Panc1 (cell line): ENCODE measurements at regions not wholly inside any gene's neighbourhood (a gene's known extent, or its start where the extent isn't known, plus 50 kb on each side); places are given as distances from the start of the nearest gene placed in this dataset.

ENCODE experiments used
- ATAC-seq: fragments of 200-7000 bp; cut with Tn5 transposase; 2 replicates; pipeline ENCODE4 v1.9.1; 2020; ENCODE audit warnings: mild to moderate bottlenecking, moderate library complexity
- BruUV-seq: library from RNA; stranded (reverse); fragments of 400-500 nt; replicated peaks from 2 replicates; lab custom pipeline; 2021; lab: Mats Ljungman, UMichigan
- CTCF ChIA-PET: fragments of 300-600 bp; sonication (Branson Sonifier 250); formaldehyde crosslinking; loops from one replicate; lab custom pipeline; 2022; ENCODE audit warnings: antibody characterized with exemption; lab: Charles Lee
- POLR2A ChIA-PET: fragments of 300-600 bp; sonication (Branson Sonifier 250); formaldehyde crosslinking; loops from one replicate; lab custom pipeline; 2022; ENCODE audit warnings: antibody characterized with exemption; lab: Charles Lee
- DNase-seq: peaks from one replicate; pipeline ENCODE4 v3.0.0-alpha.2; 2010; ENCODE audit warnings: low read depth, low spot score
- H3K27ac ChIP-seq: 2 replicates; pipeline ENCODE4 v1.5.1; 2011; ENCODE audit warnings: mild to moderate bottlenecking, low read length, inconsistent platforms
- H3K27me3 ChIP-seq: fragments of 200-500 bp; sonication (Bioruptor generic); 2 replicates; pipeline ENCODE4 v1.6.0; 2014; ENCODE audit warnings: low read length, inconsistent platforms; ENCODE audit not compliant: control insufficient read depth, insufficient read depth
- H3K36me3 ChIP-seq: fragments of 200-500 bp; sonication (Bioruptor generic); 2 replicates; pipeline ENCODE4 v1.5.1; 2014; ENCODE audit warnings: inconsistent platforms, mild to moderate bottlenecking, low read length, moderate library complexity; ENCODE audit not compliant: control insufficient read depth, insufficient read depth
- H3K4me1 ChIP-seq: 2 replicates; pipeline ENCODE4 v1.5.1; 2011; ENCODE audit warnings: inconsistent platforms, mild to moderate bottlenecking, low read length, moderate library complexity; ENCODE audit not compliant: control insufficient read depth, insufficient read depth
- H3K4me3 ChIP-seq, 2 experiments: 2 replicates each; pipeline ENCODE4 v1.5.1; 2011 to 2012; ENCODE audit warnings: low read depth in 2 of 2, low read length in 2 of 2, mild to moderate bottlenecking in 2 of 2, inconsistent platforms in 1 of 2, moderate library complexity in 1 of 2
- H3K9me3 ChIP-seq: fragments of 200-500 bp; sonication (Bioruptor generic); 2 replicates; pipeline ENCODE4 v1.5.1; 2014; ENCODE audit warnings: low read depth, mild to moderate bottlenecking, inconsistent platforms, low read length, moderate library complexity; ENCODE audit not compliant: control insufficient read depth, insufficient read depth
- POLR2AphosphoS5 ChIP-seq: IDR thresholded peaks from 2 replicates; pipeline ENCODE4 v1.6.1; 2012; ENCODE audit warnings: mild to moderate bottlenecking, low read depth, low read length, moderate library complexity
- SIN3A ChIP-seq: IDR thresholded peaks from 2 replicates; pipeline ENCODE4 v1.6.1; 2012; ENCODE audit warnings: low read depth, mild to moderate bottlenecking, low read length, moderate library complexity, borderline replicate concordance; ENCODE audit not compliant: insufficient read depth
- TCF7L2 ChIP-seq: IDR thresholded peaks from 2 replicates; pipeline ENCODE4 v1.6.1; 2011; ENCODE audit warnings: mild to moderate bottlenecking, low read depth, low read length, inconsistent platforms
- in situ Hi-C: cut with HindIII; loops from 2 replicates; pipeline ENCODE4 v1.10.0; 2016; ENCODE audit warnings: low sequenced_read_pairs, low pct_unique_long_range_greater_than_20kb
- intact Hi-C: fragments of 100-400 bp; cut with micrococcal nuclease; formaldehyde crosslinking; loops from one replicate; pipeline ENCODE4 v1.10.0; 2022; ENCODE audit not compliant: unreplicated experiment
- TF ChIP-seq, protein P1 (sequence below), 2 experiments: IDR thresholded peaks; 2 replicates each; pipeline ENCODE4 v1.6.1; 2011 to 2012; ENCODE audit warnings: low read depth in 2 of 2, control low read depth in 1 of 2, low read length in 1 of 2, mild to moderate bottlenecking in 1 of 2, moderate library complexity in 1 of 2; ENCODE audit not compliant: insufficient read depth in 1 of 2
- TF ChIP-seq, protein P2 (sequence below): fragments of 450-650 bp; IDR thresholded peaks from 2 replicates; pipeline ENCODE4 v1.5.1; 2017; ENCODE audit warnings: mild to moderate bottlenecking

DNA sequence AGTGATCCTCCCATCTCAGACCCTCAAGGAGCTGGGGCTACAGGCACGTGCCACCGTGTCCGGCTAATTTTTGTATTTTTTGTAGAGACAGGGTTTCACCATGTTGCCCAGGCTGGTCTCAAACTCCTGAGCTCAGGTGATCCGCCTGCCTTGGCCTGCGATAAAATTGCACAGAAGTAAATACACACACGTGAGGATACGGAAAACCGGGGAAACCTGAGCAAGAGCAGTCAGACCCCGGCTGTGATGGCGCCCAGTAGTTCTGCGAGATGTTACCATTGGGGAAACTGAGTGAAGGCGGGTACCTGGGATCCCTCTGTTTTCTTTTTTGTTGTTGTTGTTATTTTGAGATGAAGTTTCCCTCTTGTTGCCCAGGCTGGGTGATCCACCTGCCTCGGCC is 114.9 kb downstream of the C9orf50 start:
- POLR2A ChIA-PET, result interaction anchor here (0.6 kb wide), 1 partner anchor 38 kb away, joined by 3 read pairs; no protein-coding TSS in a partner anchor
- in situ Hi-C loops, result no loop called here
- intact Hi-C loops, result no loop called here
- Histone ChIP-seq H3K36me3 (no peaks in the 10 kb centered on the region), H3K4me3 (no peak overlapping the region), H3K4me1 (peaks cover 19% of the 10 kb centered on the region), H3K27ac (no peak overlapping the region), H3K9me3 (no peaks in the 10 kb centered on the region), H3K27me3 (no peaks in the 10 kb centered on the region)
- TF ChIP-seq POLR2AphosphoS5, result no peak
- TF ChIP-seq, protein P1, sequence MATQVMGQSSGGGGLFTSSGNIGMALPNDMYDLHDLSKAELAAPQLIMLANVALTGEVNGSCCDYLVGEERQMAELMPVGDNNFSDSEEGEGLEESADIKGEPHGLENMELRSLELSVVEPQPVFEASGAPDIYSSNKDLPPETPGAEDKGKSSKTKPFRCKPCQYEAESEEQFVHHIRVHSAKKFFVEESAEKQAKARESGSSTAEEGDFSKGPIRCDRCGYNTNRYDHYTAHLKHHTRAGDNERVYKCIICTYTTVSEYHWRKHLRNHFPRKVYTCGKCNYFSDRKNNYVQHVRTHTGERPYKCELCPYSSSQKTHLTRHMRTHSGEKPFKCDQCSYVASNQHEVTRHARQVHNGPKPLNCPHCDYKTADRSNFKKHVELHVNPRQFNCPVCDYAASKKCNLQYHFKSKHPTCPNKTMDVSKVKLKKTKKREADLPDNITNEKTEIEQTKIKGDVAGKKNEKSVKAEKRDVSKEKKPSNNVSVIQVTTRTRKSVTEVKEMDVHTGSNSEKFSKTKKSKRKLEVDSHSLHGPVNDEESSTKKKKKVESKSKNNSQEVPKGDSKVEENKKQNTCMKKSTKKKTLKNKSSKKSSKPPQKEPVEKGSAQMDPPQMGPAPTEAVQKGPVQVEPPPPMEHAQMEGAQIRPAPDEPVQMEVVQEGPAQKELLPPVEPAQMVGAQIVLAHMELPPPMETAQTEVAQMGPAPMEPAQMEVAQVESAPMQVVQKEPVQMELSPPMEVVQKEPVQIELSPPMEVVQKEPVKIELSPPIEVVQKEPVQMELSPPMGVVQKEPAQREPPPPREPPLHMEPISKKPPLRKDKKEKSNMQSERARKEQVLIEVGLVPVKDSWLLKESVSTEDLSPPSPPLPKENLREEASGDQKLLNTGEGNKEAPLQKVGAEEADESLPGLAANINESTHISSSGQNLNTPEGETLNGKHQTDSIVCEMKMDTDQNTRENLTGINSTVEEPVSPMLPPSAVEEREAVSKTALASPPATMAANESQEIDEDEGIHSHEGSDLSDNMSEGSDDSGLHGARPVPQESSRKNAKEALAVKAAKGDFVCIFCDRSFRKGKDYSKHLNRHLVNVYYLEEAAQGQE (IDR thresholded peaks at IDR 0.05; ENCODE audit: insufficient read depth in 1 of 2, low read depth in 2 of 2, low read length in 1 of 2), result no peak
- TF ChIP-seq, protein P2, sequence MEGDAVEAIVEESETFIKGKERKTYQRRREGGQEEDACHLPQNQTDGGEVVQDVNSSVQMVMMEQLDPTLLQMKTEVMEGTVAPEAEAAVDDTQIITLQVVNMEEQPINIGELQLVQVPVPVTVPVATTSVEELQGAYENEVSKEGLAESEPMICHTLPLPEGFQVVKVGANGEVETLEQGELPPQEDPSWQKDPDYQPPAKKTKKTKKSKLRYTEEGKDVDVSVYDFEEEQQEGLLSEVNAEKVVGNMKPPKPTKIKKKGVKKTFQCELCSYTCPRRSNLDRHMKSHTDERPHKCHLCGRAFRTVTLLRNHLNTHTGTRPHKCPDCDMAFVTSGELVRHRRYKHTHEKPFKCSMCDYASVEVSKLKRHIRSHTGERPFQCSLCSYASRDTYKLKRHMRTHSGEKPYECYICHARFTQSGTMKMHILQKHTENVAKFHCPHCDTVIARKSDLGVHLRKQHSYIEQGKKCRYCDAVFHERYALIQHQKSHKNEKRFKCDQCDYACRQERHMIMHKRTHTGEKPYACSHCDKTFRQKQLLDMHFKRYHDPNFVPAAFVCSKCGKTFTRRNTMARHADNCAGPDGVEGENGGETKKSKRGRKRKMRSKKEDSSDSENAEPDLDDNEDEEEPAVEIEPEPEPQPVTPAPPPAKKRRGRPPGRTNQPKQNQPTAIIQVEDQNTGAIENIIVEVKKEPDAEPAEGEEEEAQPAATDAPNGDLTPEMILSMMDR, result no peak
- TF ChIP-seq SIN3A, result no peak
- TF ChIP-seq TCF7L2, result no peak
- no TSS peak for BruUV-seq
- CTCF ChIA-PET, result no interaction called here
- no peak for DNase-seq
- no peak for ATAC-seq

DNA sequence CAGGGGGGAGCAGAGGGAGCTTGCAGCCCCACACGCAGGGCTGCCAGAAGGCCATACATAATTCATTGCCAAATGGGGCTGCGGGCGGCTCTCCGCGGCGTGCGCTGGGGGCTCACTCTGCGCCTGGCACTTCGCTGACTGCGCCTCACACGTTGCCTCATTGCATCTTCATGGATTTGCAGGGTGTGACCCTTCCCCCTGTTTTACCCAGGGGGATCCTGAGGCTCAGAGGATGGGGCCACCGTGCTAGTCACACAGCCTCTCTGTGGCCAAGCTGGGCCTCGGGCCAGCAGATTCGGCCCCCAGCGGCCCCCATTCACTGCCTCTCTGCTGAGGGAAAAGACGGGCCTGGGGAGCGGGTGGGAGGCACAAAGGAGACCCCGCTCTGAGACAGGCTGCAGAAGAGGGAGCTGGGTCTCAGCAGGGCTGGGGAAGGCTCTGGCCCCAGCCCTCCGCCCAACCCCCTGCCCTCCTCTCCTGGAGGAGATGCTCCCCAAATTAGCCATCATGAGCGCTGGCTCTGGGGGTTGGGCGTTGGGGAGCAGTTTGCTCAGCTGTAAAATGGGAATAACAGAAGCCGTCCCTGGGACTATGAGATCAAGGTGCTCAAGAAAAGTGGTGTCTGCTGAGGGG is 115.5 kb downstream of the C9orf50 start:
- Histone ChIP-seq H3K4me1 (peaks cover 26% of the 10 kb centered on the region), H3K27me3 (no peaks in the 10 kb centered on the region), H3K36me3 (no peaks in the 10 kb centered on the region), H3K9me3 (no peaks in the 10 kb centered on the region), H3K27ac (no peak overlapping the region), H3K4me3 (no peak overlapping the region)
- ChIA-PET CTCF (interaction anchor here (0.5 kb wide), 1 partner anchor 9 kb away, joined by 11 read pairs; no protein-coding TSS in a partner anchor), POLR2A (interaction anchor here (0.5 to 0.6 kb wide), 3 partner anchors 38 to 90 kb away, joined by 3 to 7 read pairs (median 6); no protein-coding TSS in a partner anchor)
- TF ChIP-seq, protein P2, result no peak
- TF ChIP-seq POLR2AphosphoS5 (no peak), SIN3A (no peak), TCF7L2 (no peak)
- TF ChIP-seq, protein P1 (IDR thresholded peaks at IDR 0.05; ENCODE audit: insufficient read depth in 1 of 2, low read depth in 2 of 2, low read length in 1 of 2), result no peak
- BruUV-seq, result no TSS peak
- in situ Hi-C loops (no loop called here), intact Hi-C loops (no loop called here)
- no peak for DNase-seq
- ATAC-seq, result no peak
